NB4 (cell line): ENCODE measurements at regions not wholly inside any gene's neighbourhood (a gene's known extent, or its start where the extent isn't known, plus 50 kb on each side); places are given as distances from the start of the nearest gene placed in this dataset.

ENCODE experiments used
- DNase-seq: peaks from one replicate; pipeline ENCODE4 v3.0.0; 2010; ENCODE audit warnings: low read depth
- H3K4me3 ChIP-seq: one replicate; pipeline ENCODE4 v1.5.1; 2011; ENCODE audit warnings: mild to moderate bottlenecking, low read depth, low read length, moderate library complexity
- MYC ChIP-seq: IDR thresholded peaks from 2 replicates; pipeline ENCODE4 v1.6.1; 2011; ENCODE audit warnings: low read depth, low read length
- POLR2A ChIP-seq: IDR thresholded peaks from 2 replicates; pipeline ENCODE4 v1.6.1; 2011; ENCODE audit warnings: mild to moderate bottlenecking; ENCODE audit not compliant: insufficient read length; ENCODE audit errors: extremely low read depth
- TF ChIP-seq, protein P1 (sequence below): IDR thresholded peaks from one replicate; pipeline ENCODE4 v1.5.1; 2012; ENCODE audit warnings: low read depth, low read length
- TF ChIP-seq, protein P2 (sequence below): IDR thresholded peaks from 2 replicates; pipeline ENCODE4 v1.6.1; 2011; ENCODE audit warnings: low read depth, low read length

DNA sequence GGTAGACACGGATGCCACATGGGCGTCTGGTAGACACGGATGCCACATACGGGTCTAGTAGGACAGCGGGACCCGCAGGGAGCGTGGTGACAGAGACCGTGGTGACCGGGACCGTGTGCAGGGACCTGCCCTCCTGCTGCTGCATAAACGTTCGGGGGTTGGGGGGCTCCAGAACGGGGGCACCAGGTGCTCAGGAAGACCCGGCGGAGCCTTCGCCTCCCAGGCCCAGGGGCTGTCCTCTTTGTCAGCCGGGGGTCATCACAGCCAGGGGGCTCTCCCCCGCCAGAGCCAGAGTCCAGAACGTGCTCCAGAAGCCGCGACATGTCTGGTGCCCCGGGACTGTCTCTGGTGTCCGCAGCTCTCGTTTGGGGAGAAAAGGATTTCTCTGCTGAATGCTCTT lies 69.2 kb upstream of the ADGRA1 start:
- TF ChIP-seq, protein P1, sequence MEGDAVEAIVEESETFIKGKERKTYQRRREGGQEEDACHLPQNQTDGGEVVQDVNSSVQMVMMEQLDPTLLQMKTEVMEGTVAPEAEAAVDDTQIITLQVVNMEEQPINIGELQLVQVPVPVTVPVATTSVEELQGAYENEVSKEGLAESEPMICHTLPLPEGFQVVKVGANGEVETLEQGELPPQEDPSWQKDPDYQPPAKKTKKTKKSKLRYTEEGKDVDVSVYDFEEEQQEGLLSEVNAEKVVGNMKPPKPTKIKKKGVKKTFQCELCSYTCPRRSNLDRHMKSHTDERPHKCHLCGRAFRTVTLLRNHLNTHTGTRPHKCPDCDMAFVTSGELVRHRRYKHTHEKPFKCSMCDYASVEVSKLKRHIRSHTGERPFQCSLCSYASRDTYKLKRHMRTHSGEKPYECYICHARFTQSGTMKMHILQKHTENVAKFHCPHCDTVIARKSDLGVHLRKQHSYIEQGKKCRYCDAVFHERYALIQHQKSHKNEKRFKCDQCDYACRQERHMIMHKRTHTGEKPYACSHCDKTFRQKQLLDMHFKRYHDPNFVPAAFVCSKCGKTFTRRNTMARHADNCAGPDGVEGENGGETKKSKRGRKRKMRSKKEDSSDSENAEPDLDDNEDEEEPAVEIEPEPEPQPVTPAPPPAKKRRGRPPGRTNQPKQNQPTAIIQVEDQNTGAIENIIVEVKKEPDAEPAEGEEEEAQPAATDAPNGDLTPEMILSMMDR: no peak
- TF ChIP-seq, protein P2, sequence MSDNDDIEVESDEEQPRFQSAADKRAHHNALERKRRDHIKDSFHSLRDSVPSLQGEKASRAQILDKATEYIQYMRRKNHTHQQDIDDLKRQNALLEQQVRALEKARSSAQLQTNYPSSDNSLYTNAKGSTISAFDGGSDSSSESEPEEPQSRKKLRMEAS: no peak
- TF ChIP-seq MYC (no peak), POLR2A (no peak)

DNA sequence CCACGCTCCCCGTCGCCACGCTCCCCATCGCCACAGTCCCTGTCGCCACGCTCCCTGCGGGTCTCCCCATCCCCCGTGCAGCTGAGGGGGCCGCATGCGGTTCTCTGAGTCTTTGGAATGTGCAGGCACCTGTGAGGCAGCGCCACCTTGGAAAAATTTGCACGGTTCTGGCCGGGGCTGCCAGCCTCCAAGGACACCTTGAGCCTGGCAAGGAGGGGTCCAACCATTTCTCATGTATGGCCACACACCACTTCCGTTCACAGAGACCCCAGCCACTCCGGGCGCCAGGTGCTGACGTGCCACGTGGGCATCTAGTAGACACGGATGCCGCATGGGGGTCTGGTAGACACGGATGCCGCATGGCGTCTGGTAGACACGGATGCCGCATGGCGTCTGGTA lies 70.5 kb upstream of the ADGRA1 start:
- TF ChIP-seq MYC (no peak), POLR2A (no peak)
- TF ChIP-seq, protein P2: no peak
- no peak overlapping the region for H3K4me3 ChIP-seq
- no peak for DNase-seq

More for the DNA sequence above, 69.2 kb upstream of the ADGRA1 start:
- DNase-seq: no peak
- no peak overlapping the region for H3K4me3 ChIP-seq

DNA sequence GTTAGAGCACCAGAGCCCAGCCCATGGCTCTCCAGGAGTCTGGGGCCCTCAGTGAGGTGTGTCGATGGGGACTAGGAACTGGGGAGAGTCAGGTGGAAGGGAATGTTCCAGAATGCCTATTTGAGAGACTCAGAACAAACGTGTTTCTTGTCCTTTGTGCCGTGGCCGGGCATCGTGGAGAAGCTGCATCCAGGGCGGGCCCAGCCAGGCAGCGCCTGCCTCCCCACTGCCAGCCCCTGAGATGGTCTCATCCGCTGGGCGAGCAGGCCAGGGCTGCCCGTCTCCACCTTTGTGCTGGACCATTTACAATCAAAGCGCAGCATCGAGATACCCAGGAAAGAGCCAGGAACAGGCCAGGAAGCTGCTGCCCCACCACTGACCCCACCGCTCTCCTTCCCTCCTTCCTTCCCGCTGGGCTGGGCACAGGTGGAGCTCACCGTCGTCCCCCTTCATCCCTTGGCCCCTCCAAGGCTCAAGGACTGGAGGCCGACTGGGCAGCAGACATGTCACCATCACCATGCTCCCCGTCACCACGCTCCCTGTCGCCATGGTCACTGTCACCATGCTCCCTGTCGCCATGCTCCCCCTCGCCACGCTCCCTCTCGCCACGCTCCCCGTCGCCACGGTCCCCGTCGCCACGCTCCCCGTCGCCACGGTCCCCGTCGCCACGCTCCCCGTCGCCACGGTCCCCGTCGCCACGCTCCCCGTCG lies 71.1 kb upstream of the ADGRA1 start:
- DNase-seq: no peak
- H3K4me3 ChIP-seq: no peak overlapping the region
- TF ChIP-seq POLR2A (no peak), MYC (no peak)
- TF ChIP-seq, protein P1: no peak
- TF ChIP-seq, protein P2: no peak

DNA sequence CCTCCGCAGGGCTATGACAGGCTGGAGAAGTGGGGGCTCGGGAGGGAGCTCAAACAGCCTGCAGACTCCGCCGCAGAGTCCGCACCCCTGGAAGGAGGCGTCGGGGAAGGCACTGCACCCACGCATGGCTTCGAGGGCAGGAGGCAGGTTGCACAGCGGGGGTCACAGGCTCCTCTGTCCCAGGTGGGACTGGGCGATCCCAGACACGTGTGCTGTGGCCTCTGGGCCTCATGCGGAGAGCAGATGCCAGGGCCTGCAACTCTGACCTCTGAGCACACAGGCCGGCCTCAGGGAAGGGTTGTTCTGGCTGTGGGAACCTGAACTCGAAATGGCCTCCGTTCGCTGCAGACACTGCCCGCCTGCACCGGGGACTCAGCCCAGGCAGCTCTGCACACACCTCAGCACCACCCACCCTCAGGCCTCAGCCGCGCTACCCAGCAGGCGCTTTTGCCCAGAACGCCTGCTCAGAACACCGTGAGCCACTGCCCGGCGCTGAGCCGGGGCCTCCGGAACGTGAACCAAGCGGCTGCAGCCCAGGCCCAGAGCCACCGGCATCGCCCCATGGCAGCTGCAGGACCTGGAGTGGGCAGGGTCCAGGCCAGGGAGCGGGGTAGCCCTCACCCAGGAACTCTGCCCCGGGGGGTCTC lies 71.8 kb upstream of the ADGRA1 start:
- DNase-seq: no peak
- no peak overlapping the region for H3K4me3 ChIP-seq
- TF ChIP-seq POLR2A (no peak), MYC (no peak)
- TF ChIP-seq, protein P1: no peak
- TF ChIP-seq, protein P2: no peak

DNA sequence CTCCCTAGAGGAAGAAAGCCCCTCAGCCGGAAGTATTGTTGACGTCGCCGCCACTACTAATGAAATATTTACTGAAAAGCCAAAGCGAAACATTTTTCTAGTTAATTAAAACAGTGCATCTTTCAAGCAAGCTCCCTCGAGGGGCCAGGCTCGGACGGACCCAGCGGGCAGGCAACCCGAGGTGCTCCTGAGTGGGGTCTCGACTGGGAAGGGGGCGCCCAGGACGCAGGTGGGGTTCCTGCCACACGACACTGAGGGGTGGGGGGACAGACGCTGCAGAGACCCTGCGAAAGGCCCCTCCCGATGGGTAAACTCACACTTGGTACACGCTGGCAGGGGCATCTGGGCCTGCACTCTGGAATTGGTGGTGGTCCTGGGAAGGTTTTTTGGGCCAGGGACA lies 72.4 kb upstream of the ADGRA1 start:
- H3K4me3 ChIP-seq: no peak overlapping the region
- DNase-seq: no peak
- TF ChIP-seq, protein P1: no peak

DNA sequence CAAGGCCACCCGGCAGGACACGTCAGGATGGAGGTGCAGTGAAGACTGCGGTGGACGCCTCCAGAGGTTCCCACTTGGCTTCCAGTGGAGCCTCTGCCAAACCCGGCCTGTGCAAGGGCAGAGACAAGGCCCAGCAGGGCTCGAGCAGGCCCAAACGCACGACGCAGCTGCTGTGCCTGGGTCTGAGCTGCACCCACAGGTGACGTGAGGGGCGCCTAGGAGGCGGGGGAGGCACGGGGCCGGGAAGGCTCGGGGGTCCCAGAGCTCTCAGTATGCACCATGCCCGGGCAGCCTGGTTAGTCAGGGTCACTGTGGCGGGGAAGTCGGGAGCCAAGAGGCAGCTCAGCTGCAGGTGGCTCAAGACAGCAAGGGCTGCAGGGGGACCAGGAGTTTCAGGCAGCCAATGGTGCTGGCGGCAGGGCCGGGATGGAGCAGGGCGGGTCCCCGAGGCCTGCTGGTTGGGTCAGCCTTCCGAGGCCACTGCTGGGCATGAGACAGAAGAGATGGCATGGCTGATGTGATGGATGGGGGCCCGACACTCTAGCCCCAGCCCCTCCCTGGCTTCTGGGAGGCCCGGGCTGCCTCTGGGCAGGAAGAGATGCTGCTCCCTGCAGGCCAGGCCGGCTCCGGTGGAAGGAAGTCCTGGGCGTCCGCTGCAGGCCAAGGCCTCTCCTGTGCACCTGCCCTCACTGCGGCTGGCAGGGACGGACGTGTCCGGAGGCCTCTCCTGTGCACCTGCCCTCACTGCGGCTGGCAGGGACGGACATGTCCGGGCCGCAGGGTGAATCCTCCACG lies 72.2 kb upstream of the CFAP46 start:
- no peak for DNase-seq
- no peak overlapping the region for H3K4me3 ChIP-seq
- TF ChIP-seq, protein P2: no peak
- TF ChIP-seq, protein P1: no peak
- no peak for TF ChIP-seq POLR2A
- TF ChIP-seq MYC: no peak
